DND-41 (cell line): ENCODE measurements at regions not wholly inside any gene's neighbourhood (a gene's known extent, or its start where the extent isn't known, plus 50 kb on each side); places are given as distances from the start of the nearest gene placed in this dataset.
"Not testable (repeated sequence)": the region's sequence is repeated elsewhere in the genome, so short reads cannot be mapped to it uniquely, and the experiment has no call there.

Source experiments
- EZH2 ChIP-seq: IDR thresholded peaks from 3 replicates; pipeline ENCODE4 v1.6.1; 2012; ENCODE audit warnings: borderline replicate concordance, low read depth, mild to moderate bottlenecking, moderate library complexity, low read length, inconsistent platforms; ENCODE audit not compliant: severe bottlenecking
- TF ChIP-seq, protein P1 (sequence below): IDR thresholded peaks from 2 replicates; pipeline ENCODE4 v1.5.1; 2012; ENCODE audit warnings: borderline replicate concordance, low read length, moderate library complexity, mild to moderate bottlenecking; ENCODE audit not compliant: poor library complexity, severe bottlenecking; ENCODE audit errors: extremely low read depth

DNA sequence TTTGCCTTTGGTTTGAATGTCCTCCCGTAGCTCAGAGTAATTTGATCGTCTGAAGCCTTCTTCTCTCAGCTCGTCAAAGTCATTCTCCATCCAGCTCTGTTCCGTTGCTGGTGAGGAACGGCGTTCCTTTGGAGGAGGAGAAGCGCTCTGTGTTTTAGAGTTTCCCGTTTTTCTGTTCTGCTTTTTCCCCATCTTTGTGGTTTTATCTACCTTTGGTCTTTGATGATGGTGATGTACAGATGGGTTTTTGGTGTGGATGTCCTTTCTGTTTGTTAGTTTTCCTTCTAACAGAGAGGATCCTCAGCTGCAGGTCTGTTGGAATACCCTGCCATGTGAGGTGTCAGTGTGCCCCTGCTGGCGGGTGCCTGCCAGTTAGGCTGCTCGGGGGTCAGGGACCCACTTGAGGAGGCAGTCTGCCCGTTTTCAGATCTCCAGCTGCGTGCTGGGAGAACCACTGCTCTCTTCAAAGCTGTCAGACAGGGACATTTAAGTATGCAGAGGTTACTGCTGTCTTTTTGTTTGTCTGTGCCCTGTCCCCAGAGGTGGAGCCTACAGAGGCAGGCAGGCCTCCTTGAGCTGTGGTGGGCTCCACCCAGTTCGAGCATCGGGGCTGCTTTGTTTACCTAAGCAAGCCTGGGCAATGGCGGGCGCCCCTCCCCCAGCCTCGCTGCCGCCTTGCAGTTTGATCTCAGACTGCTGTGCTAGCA is 66.8 kb upstream of the IZUMO1R start:
- TF ChIP-seq, protein P1, sequence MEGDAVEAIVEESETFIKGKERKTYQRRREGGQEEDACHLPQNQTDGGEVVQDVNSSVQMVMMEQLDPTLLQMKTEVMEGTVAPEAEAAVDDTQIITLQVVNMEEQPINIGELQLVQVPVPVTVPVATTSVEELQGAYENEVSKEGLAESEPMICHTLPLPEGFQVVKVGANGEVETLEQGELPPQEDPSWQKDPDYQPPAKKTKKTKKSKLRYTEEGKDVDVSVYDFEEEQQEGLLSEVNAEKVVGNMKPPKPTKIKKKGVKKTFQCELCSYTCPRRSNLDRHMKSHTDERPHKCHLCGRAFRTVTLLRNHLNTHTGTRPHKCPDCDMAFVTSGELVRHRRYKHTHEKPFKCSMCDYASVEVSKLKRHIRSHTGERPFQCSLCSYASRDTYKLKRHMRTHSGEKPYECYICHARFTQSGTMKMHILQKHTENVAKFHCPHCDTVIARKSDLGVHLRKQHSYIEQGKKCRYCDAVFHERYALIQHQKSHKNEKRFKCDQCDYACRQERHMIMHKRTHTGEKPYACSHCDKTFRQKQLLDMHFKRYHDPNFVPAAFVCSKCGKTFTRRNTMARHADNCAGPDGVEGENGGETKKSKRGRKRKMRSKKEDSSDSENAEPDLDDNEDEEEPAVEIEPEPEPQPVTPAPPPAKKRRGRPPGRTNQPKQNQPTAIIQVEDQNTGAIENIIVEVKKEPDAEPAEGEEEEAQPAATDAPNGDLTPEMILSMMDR, result not testable (repeated sequence)
- TF ChIP-seq EZH2, result not testable (repeated sequence)
